ENCODE measurements at regions not wholly inside any gene's neighbourhood (a gene's known extent, or its start where the extent isn't known, plus 50 kb on each side); places are given as distances from the start of the nearest gene placed in this dataset.

DNA sequence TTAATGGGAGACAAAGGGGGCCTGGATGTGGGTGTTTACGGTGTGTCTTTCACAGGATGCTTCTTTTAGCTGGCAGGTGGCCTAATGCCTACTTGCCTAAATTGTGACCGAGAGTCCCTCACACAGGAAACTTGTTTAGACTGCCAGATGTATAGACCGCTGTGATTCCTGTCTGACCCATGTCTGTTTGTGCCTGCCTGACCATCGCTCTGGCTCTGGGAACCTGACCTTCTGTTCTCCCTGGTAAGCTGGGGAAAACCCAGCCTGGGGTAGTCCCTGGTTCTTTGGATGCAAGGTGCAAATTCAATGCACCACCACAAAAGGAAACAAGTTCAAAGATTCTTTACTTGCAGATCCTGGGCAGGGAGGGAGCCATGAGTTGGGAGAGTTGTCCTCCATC lies 68.4 kb downstream of the DMRTA2 start (continued):
- TF ChIP-seq, protein P1, sequence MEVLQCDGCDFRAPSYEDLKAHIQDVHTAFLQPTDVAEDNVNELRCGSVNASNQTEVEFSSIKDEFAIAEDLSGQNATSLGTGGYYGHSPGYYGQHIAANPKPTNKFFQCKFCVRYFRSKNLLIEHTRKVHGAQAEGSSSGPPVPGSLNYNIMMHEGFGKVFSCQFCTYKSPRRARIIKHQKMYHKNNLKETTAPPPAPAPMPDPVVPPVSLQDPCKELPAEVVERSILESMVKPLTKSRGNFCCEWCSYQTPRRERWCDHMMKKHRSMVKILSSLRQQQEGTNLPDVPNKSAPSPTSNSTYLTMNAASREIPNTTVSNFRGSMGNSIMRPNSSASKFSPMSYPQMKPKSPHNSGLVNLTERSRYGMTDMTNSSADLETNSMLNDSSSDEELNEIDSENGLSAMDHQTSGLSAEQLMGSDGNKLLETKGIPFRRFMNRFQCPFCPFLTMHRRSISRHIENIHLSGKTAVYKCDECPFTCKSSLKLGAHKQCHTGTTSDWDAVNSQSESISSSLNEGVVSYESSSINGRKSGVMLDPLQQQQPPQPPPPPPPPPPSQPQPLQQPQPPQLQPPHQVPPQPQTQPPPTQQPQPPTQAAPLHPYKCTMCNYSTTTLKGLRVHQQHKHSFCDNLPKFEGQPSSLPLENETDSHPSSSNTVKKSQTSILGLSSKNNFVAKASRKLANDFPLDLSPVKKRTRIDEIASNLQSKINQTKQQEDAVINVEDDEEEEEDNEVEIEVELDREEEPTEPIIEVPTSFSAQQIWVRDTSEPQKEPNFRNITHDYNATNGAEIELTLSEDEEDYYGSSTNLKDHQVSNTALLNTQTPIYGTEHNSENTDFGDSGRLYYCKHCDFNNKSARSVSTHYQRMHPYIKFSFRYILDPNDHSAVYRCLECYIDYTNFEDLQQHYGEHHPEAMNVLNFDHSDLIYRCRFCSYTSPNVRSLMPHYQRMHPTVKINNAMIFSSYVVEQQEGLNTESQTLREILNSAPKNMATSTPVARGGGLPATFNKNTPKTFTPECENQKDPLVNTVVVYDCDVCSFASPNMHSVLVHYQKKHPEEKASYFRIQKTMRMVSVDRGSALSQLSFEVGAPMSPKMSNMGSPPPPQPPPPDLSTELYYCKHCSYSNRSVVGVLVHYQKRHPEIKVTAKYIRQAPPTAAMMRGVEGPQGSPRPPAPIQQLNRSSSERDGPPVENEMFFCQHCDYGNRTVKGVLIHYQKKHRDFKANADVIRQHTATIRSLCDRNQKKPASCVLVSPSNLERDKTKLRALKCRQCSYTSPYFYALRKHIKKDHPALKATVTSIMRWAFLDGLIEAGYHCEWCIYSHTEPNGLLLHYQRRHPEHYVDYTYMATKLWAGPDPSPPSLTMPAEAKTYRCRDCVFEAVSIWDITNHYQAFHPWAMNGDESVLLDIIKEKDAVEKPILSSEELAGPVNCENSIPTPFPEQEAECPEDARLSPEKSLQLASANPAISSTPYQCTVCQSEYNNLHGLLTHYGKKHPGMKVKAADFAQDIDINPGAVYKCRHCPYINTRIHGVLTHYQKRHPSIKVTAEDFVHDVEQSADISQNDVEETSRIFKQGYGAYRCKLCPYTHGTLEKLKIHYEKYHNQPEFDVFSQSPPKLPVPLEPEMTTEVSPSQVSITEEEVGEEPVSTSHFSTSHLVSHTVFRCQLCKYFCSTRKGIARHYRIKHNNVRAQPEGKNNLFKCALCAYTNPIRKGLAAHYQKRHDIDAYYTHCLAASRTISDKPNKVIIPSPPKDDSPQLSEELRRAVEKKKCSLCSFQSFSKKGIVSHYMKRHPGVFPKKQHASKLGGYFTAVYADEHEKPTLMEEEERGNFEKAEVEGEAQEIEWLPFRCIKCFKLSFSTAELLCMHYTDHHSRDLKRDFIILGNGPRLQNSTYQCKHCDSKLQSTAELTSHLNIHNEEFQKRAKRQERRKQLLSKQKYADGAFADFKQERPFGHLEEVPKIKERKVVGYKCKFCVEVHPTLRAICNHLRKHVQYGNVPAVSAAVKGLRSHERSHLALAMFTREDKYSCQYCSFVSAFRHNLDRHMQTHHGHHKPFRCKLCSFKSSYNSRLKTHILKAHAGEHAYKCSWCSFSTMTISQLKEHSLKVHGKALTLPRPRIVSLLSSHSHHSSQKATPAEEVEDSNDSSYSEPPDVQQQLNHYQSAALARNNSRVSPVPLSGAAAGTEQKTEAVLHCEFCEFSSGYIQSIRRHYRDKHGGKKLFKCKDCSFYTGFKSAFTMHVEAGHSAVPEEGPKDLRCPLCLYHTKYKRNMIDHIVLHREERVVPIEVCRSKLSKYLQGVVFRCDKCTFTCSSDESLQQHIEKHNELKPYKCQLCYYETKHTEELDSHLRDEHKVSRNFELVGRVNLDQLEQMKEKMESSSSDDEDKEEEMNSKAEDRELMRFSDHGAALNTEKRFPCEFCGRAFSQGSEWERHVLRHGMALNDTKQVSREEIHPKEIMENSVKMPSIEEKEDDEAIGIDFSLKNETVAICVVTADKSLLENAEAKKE (CRISPR knock-in tag; IDR thresholded peaks at IDR 0.05), result no peak
- TF ChIP-seq ZNF114 (CRISPR knock-in tag; IDR thresholded peaks at IDR 0.05) (no peak), ZNF331 (CRISPR knock-in tag; IDR thresholded peaks at IDR 0.05; ENCODE audit: low read depth) (no peak), NANOG (IDR thresholded peaks at IDR 0.05; ENCODE audit: borderline replicate concordance) (no peak), EZH2phosphoT487 (IDR thresholded peaks at IDR 0.05; ENCODE audit: unreplicated experiment) (no peak), STAT1 (IDR thresholded peaks at IDR 0.05; ENCODE audit: unreplicated experiment) (no peak)

DNA sequence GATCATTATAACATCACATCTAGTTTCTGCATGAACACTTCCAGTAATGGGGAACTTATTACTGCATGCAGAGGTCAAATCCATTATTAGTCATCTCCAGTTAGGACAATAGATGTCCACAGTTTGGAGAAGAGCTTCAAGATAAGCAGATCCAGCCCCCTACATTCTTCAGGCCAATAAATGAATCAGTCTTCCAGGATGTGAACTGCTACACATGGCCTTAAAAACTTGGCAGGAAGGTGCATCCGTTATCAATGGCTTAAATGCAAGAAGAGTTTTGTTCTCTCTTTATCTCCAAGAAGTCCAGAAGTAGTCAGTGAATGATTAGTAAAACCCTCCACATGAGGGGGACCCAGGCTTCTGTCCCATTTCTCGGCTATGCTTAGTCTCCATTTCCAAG lies 70.8 kb downstream of the DMRTA2 start:
- no peak overlapping the region for H3K27ac Mint-ChIP-seq
- H3K4me2 ChIP-seq, result no peak overlapping the region
- no peaks in the 10 kb centered on the region for H3F3A ChIP-seq (replicated peaks; ENCODE audit: low read depth)
- no peaks in the 10 kb centered on the region; the same call in 1 of the 2 replicates for H3K4me1 ChIP-seq (ENCODE audit: insufficient read depth)
- H3K27me3 Mint-ChIP-seq (ENCODE audit: insufficient read depth, low read depth, poor library complexity), result peaks cover 14% of the 10 kb centered on the region
- no peaks in the 10 kb centered on the region for H4K20me1 ChIP-seq (replicated peaks; ENCODE audit: insufficient read depth)
- H3K4me3 ChIP-seq, result no peak overlapping the region
- no peaks in the 10 kb centered on the region for H3K36me3 ChIP-seq (ENCODE audit: insufficient read depth)
- H3K9me2 ChIP-seq (ENCODE audit: insufficient read depth), result no peaks in the 10 kb centered on the region
- H3K9me3 Mint-ChIP-seq, result no peaks in the 10 kb centered on the region; the same call in none of the 3 replicates
- H3K4me3 Mint-ChIP-seq, result no peak overlapping the region
- H3K36me3 Mint-ChIP-seq (ENCODE audit: low read depth), result no peaks in the 10 kb centered on the region
- no peak for DNase-seq (ENCODE audit: low spot score)
- peaks cover 12% of the 10 kb centered on the region for H3K4me1 Mint-ChIP-seq
- no peak overlapping the region for H2AFZ ChIP-seq
- H3K27ac ChIP-seq (ENCODE audit: low read depth), result no peak overlapping the region
- no peaks in the 10 kb centered on the region for H3K79me2 ChIP-seq (replicated peaks; ENCODE audit: insufficient read depth)
- ATAC-seq, result no peak
- H3K27me3 ChIP-seq (ENCODE audit: insufficient read depth), result no peaks in the 10 kb centered on the region
- TF ChIP-seq, protein P2, sequence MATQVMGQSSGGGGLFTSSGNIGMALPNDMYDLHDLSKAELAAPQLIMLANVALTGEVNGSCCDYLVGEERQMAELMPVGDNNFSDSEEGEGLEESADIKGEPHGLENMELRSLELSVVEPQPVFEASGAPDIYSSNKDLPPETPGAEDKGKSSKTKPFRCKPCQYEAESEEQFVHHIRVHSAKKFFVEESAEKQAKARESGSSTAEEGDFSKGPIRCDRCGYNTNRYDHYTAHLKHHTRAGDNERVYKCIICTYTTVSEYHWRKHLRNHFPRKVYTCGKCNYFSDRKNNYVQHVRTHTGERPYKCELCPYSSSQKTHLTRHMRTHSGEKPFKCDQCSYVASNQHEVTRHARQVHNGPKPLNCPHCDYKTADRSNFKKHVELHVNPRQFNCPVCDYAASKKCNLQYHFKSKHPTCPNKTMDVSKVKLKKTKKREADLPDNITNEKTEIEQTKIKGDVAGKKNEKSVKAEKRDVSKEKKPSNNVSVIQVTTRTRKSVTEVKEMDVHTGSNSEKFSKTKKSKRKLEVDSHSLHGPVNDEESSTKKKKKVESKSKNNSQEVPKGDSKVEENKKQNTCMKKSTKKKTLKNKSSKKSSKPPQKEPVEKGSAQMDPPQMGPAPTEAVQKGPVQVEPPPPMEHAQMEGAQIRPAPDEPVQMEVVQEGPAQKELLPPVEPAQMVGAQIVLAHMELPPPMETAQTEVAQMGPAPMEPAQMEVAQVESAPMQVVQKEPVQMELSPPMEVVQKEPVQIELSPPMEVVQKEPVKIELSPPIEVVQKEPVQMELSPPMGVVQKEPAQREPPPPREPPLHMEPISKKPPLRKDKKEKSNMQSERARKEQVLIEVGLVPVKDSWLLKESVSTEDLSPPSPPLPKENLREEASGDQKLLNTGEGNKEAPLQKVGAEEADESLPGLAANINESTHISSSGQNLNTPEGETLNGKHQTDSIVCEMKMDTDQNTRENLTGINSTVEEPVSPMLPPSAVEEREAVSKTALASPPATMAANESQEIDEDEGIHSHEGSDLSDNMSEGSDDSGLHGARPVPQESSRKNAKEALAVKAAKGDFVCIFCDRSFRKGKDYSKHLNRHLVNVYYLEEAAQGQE (IDR thresholded peaks at IDR 0.05; ENCODE audit: unreplicated experiment), result no peak
- TF ChIP-seq, protein P1 (CRISPR knock-in tag; IDR thresholded peaks at IDR 0.05), result no peak

All from GM23338 (cell line).